ENCODE measurements at regions not wholly inside any gene's neighbourhood (a gene's known extent, or its start where the extent isn't known, plus 50 kb on each side); places are given as distances from the start of the nearest gene placed in this dataset.

DNA sequence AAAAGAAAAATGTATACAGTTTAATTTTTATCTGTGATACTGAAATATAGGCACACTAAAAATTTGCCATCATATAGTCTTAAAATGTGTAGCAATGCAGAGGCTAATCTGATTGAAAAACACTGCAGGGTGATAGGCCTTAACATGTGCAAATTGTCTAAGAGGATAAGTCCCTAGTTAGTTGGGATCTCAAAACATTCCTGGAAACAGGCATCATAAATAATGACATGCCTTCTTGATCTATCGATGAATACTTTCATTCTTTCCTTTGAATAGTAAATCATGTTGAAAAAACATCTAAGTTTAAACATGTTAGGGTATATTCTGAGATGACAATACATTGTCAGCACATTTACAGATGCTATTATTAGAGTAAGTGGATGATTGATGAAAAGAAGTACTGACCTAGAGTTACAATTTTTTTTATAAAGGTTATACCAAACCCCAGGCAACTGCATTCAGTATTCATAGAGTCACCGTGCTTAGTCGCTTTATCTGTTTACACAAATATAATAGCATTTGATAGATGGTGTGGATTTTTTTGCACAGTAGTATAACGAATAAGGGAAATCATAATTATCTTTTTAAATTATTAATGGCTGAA is 668.2 kb upstream of the ADGRL3 start:
- TF ChIP-seq EP300 (IDR thresholded peaks at IDR 0.05) (no peak), POLR2A (IDR thresholded peaks at IDR 0.05) (no peak)
- TF ChIP-seq, protein P1, sequence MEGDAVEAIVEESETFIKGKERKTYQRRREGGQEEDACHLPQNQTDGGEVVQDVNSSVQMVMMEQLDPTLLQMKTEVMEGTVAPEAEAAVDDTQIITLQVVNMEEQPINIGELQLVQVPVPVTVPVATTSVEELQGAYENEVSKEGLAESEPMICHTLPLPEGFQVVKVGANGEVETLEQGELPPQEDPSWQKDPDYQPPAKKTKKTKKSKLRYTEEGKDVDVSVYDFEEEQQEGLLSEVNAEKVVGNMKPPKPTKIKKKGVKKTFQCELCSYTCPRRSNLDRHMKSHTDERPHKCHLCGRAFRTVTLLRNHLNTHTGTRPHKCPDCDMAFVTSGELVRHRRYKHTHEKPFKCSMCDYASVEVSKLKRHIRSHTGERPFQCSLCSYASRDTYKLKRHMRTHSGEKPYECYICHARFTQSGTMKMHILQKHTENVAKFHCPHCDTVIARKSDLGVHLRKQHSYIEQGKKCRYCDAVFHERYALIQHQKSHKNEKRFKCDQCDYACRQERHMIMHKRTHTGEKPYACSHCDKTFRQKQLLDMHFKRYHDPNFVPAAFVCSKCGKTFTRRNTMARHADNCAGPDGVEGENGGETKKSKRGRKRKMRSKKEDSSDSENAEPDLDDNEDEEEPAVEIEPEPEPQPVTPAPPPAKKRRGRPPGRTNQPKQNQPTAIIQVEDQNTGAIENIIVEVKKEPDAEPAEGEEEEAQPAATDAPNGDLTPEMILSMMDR (IDR thresholded peaks at IDR 0.05), result no peak

Data from sigmoid colon (tissue), 4 donors.